Astrocyte of the spinal cord (primary cell): ENCODE measurements at regions not wholly inside any gene's neighbourhood (a gene's known extent, or its start where the extent isn't known, plus 50 kb on each side); places are given as distances from the start of the nearest gene placed in this dataset.

Experiments used
- DNase-seq: peaks from one replicate; pipeline ENCODE4 v3.0.0; 2011; ENCODE audit warnings: low read depth, low spot score
- H3K4me3 ChIP-seq: 2 replicates; pipeline ENCODE4 v1.5.1; 2011; ENCODE audit warnings: low read depth, mild to moderate bottlenecking, low read length, moderate library complexity
- in situ Hi-C: cut with HindIII; loops from 2 replicates; pipeline ENCODE4 v1.10.0; 2017; ENCODE audit warnings: low sequenced_read_pairs
- TF ChIP-seq, protein P1 (sequence below): IDR thresholded peaks from 2 replicates; pipeline ENCODE4 v1.5.1; 2012; ENCODE audit warnings: low read depth, mild to moderate bottlenecking, low read length, inconsistent platforms

DNA sequence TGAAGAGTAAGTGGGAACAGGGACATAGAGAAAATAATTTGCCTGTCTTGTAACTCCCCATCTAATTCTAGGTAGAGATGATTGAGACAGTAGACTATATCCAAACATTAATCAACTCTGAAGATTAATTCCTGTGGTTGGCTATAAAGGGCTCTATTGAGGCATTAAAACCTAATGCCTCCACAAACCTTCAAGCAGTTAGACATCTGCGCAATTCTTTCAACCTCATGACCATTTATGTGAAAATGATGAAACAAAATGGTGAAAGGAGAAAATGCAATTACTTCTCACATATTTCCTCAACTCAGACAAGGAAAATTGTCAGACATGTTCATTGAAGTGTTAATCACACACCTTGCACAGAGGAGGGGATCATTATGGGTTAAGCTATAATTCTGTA is 164.5 kb upstream of the MYT1L start:
- DNase-seq, result no peak
- no peak overlapping the region for H3K4me3 ChIP-seq
- TF ChIP-seq, protein P1, sequence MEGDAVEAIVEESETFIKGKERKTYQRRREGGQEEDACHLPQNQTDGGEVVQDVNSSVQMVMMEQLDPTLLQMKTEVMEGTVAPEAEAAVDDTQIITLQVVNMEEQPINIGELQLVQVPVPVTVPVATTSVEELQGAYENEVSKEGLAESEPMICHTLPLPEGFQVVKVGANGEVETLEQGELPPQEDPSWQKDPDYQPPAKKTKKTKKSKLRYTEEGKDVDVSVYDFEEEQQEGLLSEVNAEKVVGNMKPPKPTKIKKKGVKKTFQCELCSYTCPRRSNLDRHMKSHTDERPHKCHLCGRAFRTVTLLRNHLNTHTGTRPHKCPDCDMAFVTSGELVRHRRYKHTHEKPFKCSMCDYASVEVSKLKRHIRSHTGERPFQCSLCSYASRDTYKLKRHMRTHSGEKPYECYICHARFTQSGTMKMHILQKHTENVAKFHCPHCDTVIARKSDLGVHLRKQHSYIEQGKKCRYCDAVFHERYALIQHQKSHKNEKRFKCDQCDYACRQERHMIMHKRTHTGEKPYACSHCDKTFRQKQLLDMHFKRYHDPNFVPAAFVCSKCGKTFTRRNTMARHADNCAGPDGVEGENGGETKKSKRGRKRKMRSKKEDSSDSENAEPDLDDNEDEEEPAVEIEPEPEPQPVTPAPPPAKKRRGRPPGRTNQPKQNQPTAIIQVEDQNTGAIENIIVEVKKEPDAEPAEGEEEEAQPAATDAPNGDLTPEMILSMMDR, result no peak
- in situ Hi-C loops, result no loop called here

- in situ Hi-C loops, result no loop called here
- TF ChIP-seq, protein P1, result no peak
- DNase-seq, result no peak
- H3K4me3 ChIP-seq, result no peak overlapping the region
These were observed 162.4 kb upstream of the MYT1L start for GRCh38 chr2:2493496-2493895.

DNA sequence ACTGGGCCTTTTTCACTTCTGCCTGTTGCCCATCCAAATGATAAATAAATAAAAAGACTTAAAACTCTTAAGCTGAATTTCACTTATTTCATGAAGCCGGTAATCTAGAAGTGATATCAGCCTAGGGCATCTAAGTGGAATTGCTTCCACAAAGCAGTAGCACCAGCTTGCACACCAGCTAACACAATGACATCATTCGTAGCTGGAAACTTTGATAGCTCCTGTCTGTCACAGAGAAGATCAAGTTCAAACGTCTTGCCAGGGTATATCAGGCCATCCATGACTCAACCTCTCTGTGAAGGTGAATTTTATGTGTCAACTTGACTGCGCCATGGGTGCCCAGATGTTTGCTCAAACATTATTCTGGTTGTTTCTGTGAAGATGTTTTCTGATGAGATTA is 161.7 kb upstream of the MYT1L start:
- TF ChIP-seq, protein P1, result no peak
- in situ Hi-C loops, result no loop called here

GRCh38 chr2:2491964-2492363 is 160.9 kb upstream of the MYT1L start:
- DNase-seq, result no peak
- H3K4me3 ChIP-seq, result no peak overlapping the region
- in situ Hi-C loops, result no loop called here
- TF ChIP-seq, protein P1, result no peak

More for the DNA sequence above, 161.7 kb upstream of the MYT1L start:
- no peak overlapping the region for H3K4me3 ChIP-seq
- DNase-seq, result no peak

GRCh38 chr2:2484301-2484700 is 153.2 kb upstream of the MYT1L start:
- H3K4me3 ChIP-seq, result no peak overlapping the region
- TF ChIP-seq, protein P1, result no peak
- DNase-seq, result no peak
- in situ Hi-C loops, result no loop called here

- H3K4me3 ChIP-seq, result no peak overlapping the region
- TF ChIP-seq, protein P1, result no peak
- no peak for DNase-seq
- in situ Hi-C loops, result no loop called here
These were observed 151.8 kb upstream of the MYT1L start for GRCh38 chr2:2482851-2483250.

DNA sequence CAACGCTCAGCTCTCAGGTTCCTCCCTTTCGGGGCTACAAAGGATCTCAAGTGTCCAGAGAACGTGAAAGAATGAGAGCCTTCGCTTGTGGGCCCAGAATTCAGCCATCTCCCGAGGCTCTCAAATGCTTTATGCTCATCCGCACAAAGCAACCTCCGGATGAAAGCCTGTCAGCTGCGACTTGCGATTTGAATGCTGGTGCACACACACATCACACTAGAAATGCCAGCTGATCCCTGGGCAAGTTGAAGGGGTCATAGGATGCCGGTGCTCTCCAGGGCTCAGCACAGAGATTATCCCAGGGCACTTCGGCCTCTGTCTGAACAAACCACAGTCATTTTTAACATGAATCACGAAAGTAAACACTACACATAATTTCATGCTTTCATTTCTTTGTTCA is 141.8 kb upstream of the MYT1L start:
- no peak for DNase-seq
- in situ Hi-C loops, result no loop called here
- H3K4me3 ChIP-seq, result no peak overlapping the region
- TF ChIP-seq, protein P1, result no peak
